ENCODE measurements at regions not wholly inside any gene's neighbourhood (a gene's known extent, or its start where the extent isn't known, plus 50 kb on each side); places are given as distances from the start of the nearest gene placed in this dataset.
"Not testable (repeated sequence)": the region's sequence is repeated elsewhere in the genome, so short reads cannot be mapped to it uniquely, and the experiment has no call there.

GRCh38 chr4:38483628-38484027 lies 180.4 kb upstream of the KLF3 start:
- TF ChIP-seq CTCF (conservative IDR thresholded peaks at IDR 0.05; ENCODE audit: low read depth, low read length); USF2 (IDR thresholded peaks at IDR 0.05; ENCODE audit: low read depth, low read length); POLR2A (IDR thresholded peaks at IDR 0.05; ENCODE audit: low read depth, low read length); RAD21 (IDR thresholded peaks at IDR 0.05; ENCODE audit: low read length); RCOR1 (IDR thresholded peaks at IDR 0.05; ENCODE audit: insufficient replicate concordance, low read length): not testable (repeated sequence)

All from IMR-90 (cell line).